Mammary epithelial cell (primary cell): ENCODE measurements at regions not wholly inside any gene's neighbourhood (a gene's known extent, or its start where the extent isn't known, plus 50 kb on each side); places are given as distances from the start of the nearest gene placed in this dataset.

ENCODE experiments used
- EZH2 ChIP-seq: IDR thresholded peaks from 2 replicates; pipeline ENCODE4 v1.6.1; 2012; ENCODE audit warnings: low read length, inconsistent platforms, borderline replicate concordance
- TF ChIP-seq, protein P1 (sequence below), 2 donors: IDR thresholded peaks in 1 of 2; conservative IDR thresholded peaks in 1 of 2; 2 replicates each; pipeline ENCODE4 v1.5.1; 2011 to 2012; ENCODE audit warnings: inconsistent platforms in 2 of 2, low read length in 2 of 2, mild to moderate bottlenecking in 2 of 2, control low read depth in 1 of 2, low read depth in 1 of 2; ENCODE audit not compliant: insufficient read depth in 1 of 2; ENCODE audit errors: extremely low read depth in 1 of 2

DNA sequence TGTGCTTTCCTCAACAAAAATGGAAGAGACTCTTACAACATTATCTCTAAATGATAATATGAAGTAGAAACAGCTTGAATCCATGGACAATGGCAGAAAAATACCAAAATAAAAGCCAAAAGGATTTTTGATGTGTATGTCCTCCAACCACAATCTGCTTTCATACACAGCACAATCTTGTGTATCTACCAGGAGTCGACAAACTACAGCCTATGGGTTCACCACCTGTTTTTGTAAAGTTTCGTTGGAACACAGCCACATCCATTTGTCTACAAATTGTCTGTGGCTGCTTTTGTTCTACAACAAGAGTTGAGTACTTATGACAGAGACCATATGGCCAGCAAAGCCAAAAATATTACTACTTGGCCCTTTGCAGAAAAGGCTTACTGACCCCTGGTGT is 88.7 kb upstream of the UBE2E2 start:
- TF ChIP-seq, protein P1, sequence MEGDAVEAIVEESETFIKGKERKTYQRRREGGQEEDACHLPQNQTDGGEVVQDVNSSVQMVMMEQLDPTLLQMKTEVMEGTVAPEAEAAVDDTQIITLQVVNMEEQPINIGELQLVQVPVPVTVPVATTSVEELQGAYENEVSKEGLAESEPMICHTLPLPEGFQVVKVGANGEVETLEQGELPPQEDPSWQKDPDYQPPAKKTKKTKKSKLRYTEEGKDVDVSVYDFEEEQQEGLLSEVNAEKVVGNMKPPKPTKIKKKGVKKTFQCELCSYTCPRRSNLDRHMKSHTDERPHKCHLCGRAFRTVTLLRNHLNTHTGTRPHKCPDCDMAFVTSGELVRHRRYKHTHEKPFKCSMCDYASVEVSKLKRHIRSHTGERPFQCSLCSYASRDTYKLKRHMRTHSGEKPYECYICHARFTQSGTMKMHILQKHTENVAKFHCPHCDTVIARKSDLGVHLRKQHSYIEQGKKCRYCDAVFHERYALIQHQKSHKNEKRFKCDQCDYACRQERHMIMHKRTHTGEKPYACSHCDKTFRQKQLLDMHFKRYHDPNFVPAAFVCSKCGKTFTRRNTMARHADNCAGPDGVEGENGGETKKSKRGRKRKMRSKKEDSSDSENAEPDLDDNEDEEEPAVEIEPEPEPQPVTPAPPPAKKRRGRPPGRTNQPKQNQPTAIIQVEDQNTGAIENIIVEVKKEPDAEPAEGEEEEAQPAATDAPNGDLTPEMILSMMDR (conservative IDR thresholded peaks at IDR 0.05 in 1 of 2, IDR thresholded peaks at IDR 0.05 in 1 of 2; ENCODE audit: extremely low read depth in 1 of 2, insufficient read depth in 1 of 2, low read depth in 1 of 2, low read length in 2 of 2) = no peak
- TF ChIP-seq EZH2 = no peak
